ENCODE measurements at regions not wholly inside any gene's neighbourhood (a gene's known extent, or its start where the extent isn't known, plus 50 kb on each side); places are given as distances from the start of the nearest gene placed in this dataset.

DNA sequence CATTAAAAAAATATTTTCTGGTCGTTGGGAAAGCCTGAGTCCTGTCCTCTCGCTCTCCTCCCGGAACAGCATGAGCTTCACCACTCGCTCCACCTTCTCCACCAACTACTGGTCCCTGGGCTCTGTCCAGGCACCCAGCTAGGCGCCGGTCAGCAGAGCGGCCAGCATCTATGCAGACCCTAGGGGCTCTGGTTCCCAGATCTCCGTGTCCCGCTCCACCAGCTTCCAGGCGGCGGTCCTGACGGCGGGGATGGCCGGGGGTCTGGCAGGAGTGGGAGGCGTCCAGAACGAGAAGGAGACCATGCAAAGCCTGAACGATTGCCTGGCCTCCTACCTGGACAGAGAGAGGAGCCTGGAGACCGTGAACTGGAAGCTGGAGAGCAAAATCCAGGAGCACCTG is 807.2 kb upstream of the NDST4 start:
- Histone ChIP-seq H3K27ac (ENCODE audit: insufficient read depth, low read depth, low read length, poor library complexity, severe bottlenecking) (no peak overlapping the region), H3K4me1 (ENCODE audit: control insufficient read depth, insufficient read depth, low read length) (no peaks in the 10 kb centered on the region), H3K27me3 (ENCODE audit: control insufficient read depth, insufficient read depth, low read length, poor library complexity, severe bottlenecking) (no peaks in the 10 kb centered on the region), H3K9me3 (ENCODE audit: control insufficient read depth, low read length) (no peaks in the 10 kb centered on the region), H3K36me3 (ENCODE audit: control insufficient read depth, insufficient read depth, low read length) (no peaks in the 10 kb centered on the region), H3K4me3 (ENCODE audit: insufficient read depth, low read depth, low read length) (no peak overlapping the region)
- WGBS, 2 experiments = 95 to 97% methylated on average over 18 of the region's 18 CpGs

DNA sequence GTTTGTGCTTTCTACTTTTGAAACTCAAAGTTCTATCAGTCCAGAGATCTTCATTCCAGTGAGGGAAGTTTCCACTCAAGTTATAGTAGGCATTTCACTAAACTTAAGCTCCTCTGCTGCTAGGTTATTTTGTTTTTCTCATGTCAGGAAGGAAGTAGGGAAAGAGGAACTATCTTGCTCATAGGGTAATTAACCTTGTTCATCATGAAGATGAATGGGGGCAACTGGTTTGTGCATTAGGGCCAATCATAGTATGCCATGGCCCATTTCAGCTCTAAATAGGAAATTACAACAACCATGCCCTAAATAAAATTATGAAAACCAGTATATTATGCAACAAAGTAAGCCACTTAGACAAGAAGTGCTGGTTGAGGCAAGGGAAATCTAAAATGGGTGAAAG is 804.7 kb upstream of the NDST4 start:
- no peaks in the 10 kb centered on the region for H3K4me1 ChIP-seq (ENCODE audit: control insufficient read depth, insufficient read depth, low read length)
- H3K27ac ChIP-seq (ENCODE audit: insufficient read depth, low read depth, low read length, poor library complexity, severe bottlenecking) = no peak overlapping the region
- no peaks in the 10 kb centered on the region for H3K36me3 ChIP-seq (ENCODE audit: control insufficient read depth, insufficient read depth, low read length)
- no peak overlapping the region for H3K4me3 ChIP-seq (ENCODE audit: insufficient read depth, low read depth, low read length)
- no peaks in the 10 kb centered on the region for H3K27me3 ChIP-seq (ENCODE audit: control insufficient read depth, insufficient read depth, low read length, poor library complexity, severe bottlenecking)
- H3K9me3 ChIP-seq (ENCODE audit: control insufficient read depth, low read length) = no peaks in the 10 kb centered on the region

DNA sequence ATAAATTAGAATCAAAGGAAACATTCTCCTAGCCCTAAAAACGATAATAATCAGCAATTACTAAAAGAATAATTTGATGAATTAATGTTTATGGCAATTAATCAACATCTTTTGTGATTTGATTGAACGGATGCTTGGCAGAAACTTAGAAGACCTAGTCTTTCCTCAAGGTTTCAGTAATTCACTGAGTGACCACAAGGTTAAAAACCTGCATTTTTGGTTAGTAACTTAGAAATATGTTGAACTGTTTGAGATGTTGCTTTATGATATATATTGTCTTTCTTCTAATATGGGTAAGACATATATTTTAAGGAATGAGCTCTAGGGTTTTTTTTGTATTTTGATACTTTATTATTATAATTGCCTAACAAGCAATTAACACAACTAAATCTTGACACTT is 793.0 kb upstream of the NDST4 start:
- no peaks in the 10 kb centered on the region for H3K9me3 ChIP-seq (ENCODE audit: control insufficient read depth, low read length)
- H3K4me3 ChIP-seq (ENCODE audit: insufficient read depth, low read depth, low read length) = no peak overlapping the region
- no peaks in the 10 kb centered on the region for H3K27me3 ChIP-seq (ENCODE audit: control insufficient read depth, insufficient read depth, low read length, poor library complexity, severe bottlenecking)
- no peaks in the 10 kb centered on the region for H3K36me3 ChIP-seq (ENCODE audit: control insufficient read depth, insufficient read depth, low read length)
- no peaks in the 10 kb centered on the region for H3K4me1 ChIP-seq (ENCODE audit: control insufficient read depth, insufficient read depth, low read length)
- 86 to 88% methylated on average over 1 of the region's 2 CpGs for WGBS, 2 experiments
- H3K27ac ChIP-seq (ENCODE audit: insufficient read depth, low read depth, low read length, poor library complexity, severe bottlenecking) = no peak overlapping the region

DNA sequence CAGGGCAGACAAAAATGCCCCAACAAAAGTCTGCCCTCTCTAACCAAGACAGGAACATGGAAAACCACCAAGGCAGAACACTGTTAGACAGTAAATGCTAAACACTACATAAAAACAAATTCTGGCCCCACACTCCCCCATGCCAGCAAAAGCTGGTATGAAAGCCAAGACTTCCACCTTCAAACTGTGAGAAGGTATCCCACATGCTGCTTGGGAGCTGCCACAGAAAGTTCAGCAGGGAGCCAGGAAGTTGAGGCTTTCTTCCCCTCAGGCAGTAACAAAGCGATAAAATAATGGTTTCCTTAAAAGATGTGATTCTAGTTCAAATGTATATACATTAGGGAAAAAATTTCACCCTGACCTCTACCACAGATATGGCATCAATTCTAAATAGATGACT is 770.4 kb upstream of the NDST4 start:
- no peak overlapping the region for H3K4me3 ChIP-seq (ENCODE audit: insufficient read depth, low read depth, low read length)
- no peaks in the 10 kb centered on the region for H3K9me3 ChIP-seq (ENCODE audit: control insufficient read depth, low read length)
- no peaks in the 10 kb centered on the region for H3K27me3 ChIP-seq (ENCODE audit: control insufficient read depth, insufficient read depth, low read length, poor library complexity, severe bottlenecking)
- H3K27ac ChIP-seq (ENCODE audit: insufficient read depth, low read depth, low read length, poor library complexity, severe bottlenecking) = no peak overlapping the region
- H3K36me3 ChIP-seq (ENCODE audit: control insufficient read depth, insufficient read depth, low read length) = no peaks in the 10 kb centered on the region
- H3K4me1 ChIP-seq (ENCODE audit: control insufficient read depth, insufficient read depth, low read length) = no peaks in the 10 kb centered on the region
- WGBS, 2 experiments = 100% methylated on average over 1 of the region's 1 CpG; no CpG with 5 or more reads in 1 of the 2 experiments

DNA sequence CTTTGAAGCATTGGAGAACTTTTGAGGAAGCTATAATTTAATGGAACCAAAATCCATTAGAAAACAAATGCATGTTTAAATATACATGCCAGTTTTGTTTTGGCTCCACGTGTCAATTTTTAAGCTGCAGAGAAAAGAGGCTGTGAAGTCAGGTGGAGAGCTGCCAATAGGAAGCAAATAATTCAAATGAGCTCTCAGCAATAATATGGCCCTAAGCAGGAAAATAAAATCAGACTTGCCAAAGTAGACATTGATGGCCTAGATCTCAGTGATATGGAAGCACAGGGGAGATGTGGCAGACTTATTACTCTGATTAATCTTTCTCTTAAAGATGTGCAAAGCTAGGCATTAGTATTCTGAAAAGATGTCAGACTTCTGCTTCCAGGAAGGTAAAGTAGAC is 769.8 kb upstream of the NDST4 start:
- Histone ChIP-seq H3K27ac (ENCODE audit: insufficient read depth, low read depth, low read length, poor library complexity, severe bottlenecking) (no peak overlapping the region), H3K4me1 (ENCODE audit: control insufficient read depth, insufficient read depth, low read length) (no peaks in the 10 kb centered on the region), H3K27me3 (ENCODE audit: control insufficient read depth, insufficient read depth, low read length, poor library complexity, severe bottlenecking) (no peaks in the 10 kb centered on the region), H3K36me3 (ENCODE audit: control insufficient read depth, insufficient read depth, low read length) (no peaks in the 10 kb centered on the region), H3K4me3 (ENCODE audit: insufficient read depth, low read depth, low read length) (no peak overlapping the region), H3K9me3 (ENCODE audit: control insufficient read depth, low read length) (no peaks in the 10 kb centered on the region)
- 95 to 100% methylated on average over 1 of the region's 1 CpG for WGBS, 2 experiments

DNA sequence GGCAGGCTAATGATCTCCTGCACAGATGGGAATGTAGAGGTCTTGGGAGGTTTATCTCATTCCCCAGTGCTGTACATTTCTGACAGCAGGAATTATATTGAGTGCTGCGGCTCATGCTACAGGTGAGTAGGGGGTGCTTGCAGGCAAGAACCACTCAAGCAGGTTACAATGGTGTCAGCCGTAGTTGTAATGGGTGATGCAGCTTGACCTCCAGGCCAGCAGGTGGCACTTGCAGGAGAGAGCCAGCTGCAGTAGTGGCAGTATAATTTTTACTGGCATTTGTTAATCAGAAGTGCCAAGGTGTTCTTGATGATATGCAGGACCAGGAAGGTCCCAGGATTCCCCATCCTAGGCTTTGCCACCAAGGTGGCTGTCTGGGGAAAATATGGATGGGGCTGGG is 759.6 kb upstream of the NDST4 start:
- Histone ChIP-seq H3K36me3 (ENCODE audit: control insufficient read depth, insufficient read depth, low read length) (no peaks in the 10 kb centered on the region), H3K4me3 (ENCODE audit: insufficient read depth, low read depth, low read length) (no peak overlapping the region), H3K4me1 (ENCODE audit: control insufficient read depth, insufficient read depth, low read length) (no peaks in the 10 kb centered on the region), H3K27ac (ENCODE audit: insufficient read depth, low read depth, low read length, poor library complexity, severe bottlenecking) (no peak overlapping the region), H3K27me3 (ENCODE audit: control insufficient read depth, insufficient read depth, low read length, poor library complexity, severe bottlenecking) (no peaks in the 10 kb centered on the region), H3K9me3 (ENCODE audit: control insufficient read depth, low read length) (no peaks in the 10 kb centered on the region)
- 95 to 96% methylated on average over 2 of the region's 2 CpGs for WGBS, 2 experiments

DNA sequence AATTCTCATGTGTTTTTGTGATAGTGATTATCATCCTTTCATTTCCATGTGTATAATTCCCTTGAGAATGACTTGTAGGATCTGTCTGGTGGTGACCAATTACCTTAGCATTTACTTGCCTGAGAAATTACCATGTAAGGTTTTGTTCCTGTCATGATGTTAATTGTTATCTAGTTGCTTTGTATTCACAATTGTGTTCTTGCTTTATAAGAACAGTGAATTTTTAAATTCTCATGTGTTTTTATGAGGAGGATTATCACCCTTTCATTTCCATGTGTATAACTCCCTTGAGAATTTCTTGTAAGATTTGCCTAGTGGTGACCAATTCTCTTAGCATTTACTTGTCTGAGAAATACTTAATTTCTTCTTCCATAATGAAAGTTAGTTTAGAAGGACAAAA is 758.2 kb upstream of the NDST4 start:
- Histone ChIP-seq H3K27me3 (ENCODE audit: control insufficient read depth, insufficient read depth, low read length, poor library complexity, severe bottlenecking) (no peaks in the 10 kb centered on the region), H3K27ac (ENCODE audit: insufficient read depth, low read depth, low read length, poor library complexity, severe bottlenecking) (no peak overlapping the region), H3K4me3 (ENCODE audit: insufficient read depth, low read depth, low read length) (no peak overlapping the region), H3K36me3 (ENCODE audit: control insufficient read depth, insufficient read depth, low read length) (no peaks in the 10 kb centered on the region), H3K4me1 (ENCODE audit: control insufficient read depth, insufficient read depth, low read length) (no peaks in the 10 kb centered on the region), H3K9me3 (ENCODE audit: control insufficient read depth, low read length) (no peaks in the 10 kb centered on the region)

DNA sequence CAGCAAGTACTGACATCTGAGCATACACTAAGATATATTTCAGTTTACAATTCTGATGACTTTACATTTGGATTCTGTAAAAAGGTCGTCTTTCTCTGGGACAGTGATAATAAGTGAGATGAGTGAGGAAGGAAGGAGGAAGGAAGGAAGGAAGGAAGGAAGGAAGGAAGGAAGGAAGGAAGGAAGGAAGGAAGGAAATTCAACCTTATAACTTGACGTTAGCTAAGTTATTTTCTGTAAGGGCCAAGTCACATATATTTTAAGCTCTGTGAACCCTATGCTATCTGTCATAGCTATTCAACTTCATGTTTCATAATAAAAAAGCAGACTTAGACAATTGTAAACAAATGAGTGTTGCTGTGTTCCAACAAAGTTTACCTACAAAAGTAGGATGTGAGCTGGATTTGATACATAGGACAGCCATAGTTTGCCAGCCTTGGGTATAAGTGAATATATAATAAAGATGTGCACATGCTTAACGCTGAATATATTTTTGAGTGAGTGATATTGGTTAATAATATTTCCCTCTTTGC is 753.0 kb upstream of the NDST4 start:
- 86 to 100% methylated on average over 1 to 2 of the region's 3 CpGs for WGBS, 2 experiments
- Histone ChIP-seq H3K36me3 (ENCODE audit: control insufficient read depth, insufficient read depth, low read length) (no peaks in the 10 kb centered on the region), H3K4me3 (ENCODE audit: insufficient read depth, low read depth, low read length) (no peak overlapping the region), H3K27ac (ENCODE audit: insufficient read depth, low read depth, low read length, poor library complexity, severe bottlenecking) (no peak overlapping the region), H3K9me3 (ENCODE audit: control insufficient read depth, low read length) (no peaks in the 10 kb centered on the region), H3K27me3 (ENCODE audit: control insufficient read depth, insufficient read depth, low read length, poor library complexity, severe bottlenecking) (no peaks in the 10 kb centered on the region), H3K4me1 (ENCODE audit: control insufficient read depth, insufficient read depth, low read length) (no peaks in the 10 kb centered on the region)

DNA sequence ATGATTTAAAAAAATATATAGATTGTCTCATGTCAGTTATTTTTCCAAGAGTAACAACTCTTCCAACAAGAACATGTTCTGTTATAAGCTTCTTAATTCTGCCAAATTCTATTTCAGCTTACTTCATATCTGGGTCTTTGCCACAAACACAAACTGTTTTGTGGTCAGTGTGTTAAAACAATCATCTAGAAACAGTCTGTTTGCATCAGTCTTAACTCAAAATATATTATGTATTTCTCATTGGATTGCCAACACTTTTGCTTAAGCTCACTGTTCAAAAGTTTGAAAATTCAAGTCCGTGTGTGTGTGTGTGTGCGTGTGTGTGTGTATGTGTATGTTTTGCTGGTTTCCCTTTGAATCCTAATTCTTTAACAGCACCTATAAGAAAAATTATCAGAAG is 752.3 kb upstream of the NDST4 start:
- Histone ChIP-seq H3K9me3 (ENCODE audit: control insufficient read depth, low read length) (no peaks in the 10 kb centered on the region), H3K36me3 (ENCODE audit: control insufficient read depth, insufficient read depth, low read length) (no peaks in the 10 kb centered on the region)
- WGBS, 2 experiments = no CpG with 5 or more reads among the region's 2 CpGs

DNA sequence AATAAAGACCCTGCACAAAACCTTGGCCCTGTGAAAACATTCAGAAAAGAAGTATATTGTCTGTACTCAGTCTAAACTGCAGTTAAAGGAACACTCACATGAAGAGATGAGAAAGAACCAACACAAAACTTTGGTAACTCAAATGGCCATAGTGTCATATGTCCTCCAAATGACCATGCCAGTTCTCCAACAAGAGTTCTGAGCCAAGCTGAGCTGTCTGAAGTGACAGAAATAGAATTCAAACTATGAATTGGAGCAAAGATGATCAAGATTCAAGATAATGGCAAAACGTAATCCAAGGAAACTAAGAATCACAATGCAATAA is 739.3 kb upstream of the NDST4 start:
- Histone ChIP-seq H3K27me3 (ENCODE audit: control insufficient read depth, insufficient read depth, low read length, poor library complexity, severe bottlenecking) (no peaks in the 10 kb centered on the region), H3K36me3 (ENCODE audit: control insufficient read depth, insufficient read depth, low read length) (no peaks in the 10 kb centered on the region), H3K4me3 (ENCODE audit: insufficient read depth, low read depth, low read length) (no peak overlapping the region), H3K27ac (ENCODE audit: insufficient read depth, low read depth, low read length, poor library complexity, severe bottlenecking) (no peak overlapping the region), H3K4me1 (ENCODE audit: control insufficient read depth, insufficient read depth, low read length) (no peaks in the 10 kb centered on the region), H3K9me3 (ENCODE audit: control insufficient read depth, low read length) (no peaks in the 10 kb centered on the region)
- 80 to 100% methylated on average over 1 of the region's 1 CpG for WGBS, 2 experiments

More for the DNA sequence above, 752.3 kb upstream of the NDST4 start:
- Histone ChIP-seq H3K27me3 (ENCODE audit: control insufficient read depth, insufficient read depth, low read length, poor library complexity, severe bottlenecking) (no peaks in the 10 kb centered on the region), H3K4me1 (ENCODE audit: control insufficient read depth, insufficient read depth, low read length) (no peaks in the 10 kb centered on the region), H3K27ac (ENCODE audit: insufficient read depth, low read depth, low read length, poor library complexity, severe bottlenecking) (no peak overlapping the region), H3K4me3 (ENCODE audit: insufficient read depth, low read depth, low read length) (no peak overlapping the region)

Measured in ectodermal cell (in vitro differentiated cells).